NCI-H526 treated with DMSO at 0.1 percent for 48 hours (cell line): ENCODE measurements at regions not wholly inside any gene's neighbourhood (a gene's known extent, or its start where the extent isn't known, plus 50 kb on each side); places are given as distances from the start of the nearest gene placed in this dataset.
"Not testable (repeated sequence)": the region's sequence is repeated elsewhere in the genome, so short reads cannot be mapped to it uniquely, and the experiment has no call there.

Experiments used
- DNase-seq: peaks from one replicate; lab custom pipeline; 2025; lab: John Stamatoyannopoulos, UW

GRCh38 chr1:238648296-238648695 is 738.1 kb upstream of the CHRM3 start:
- DNase-seq, result no peak

- no peak for DNase-seq
These were observed 738.5 kb upstream of the CHRM3 start for GRCh38 chr1:238647877-238648276.

GRCh38 chr1:238642231-238642630 is 744.1 kb upstream of the CHRM3 start:
- DNase-seq, result no peak

GRCh38 chr1:238639861-238640260 is 746.5 kb upstream of the CHRM3 start:
- DNase-seq, result no peak

- DNase-seq, result no peak
These were observed 737.4 kb upstream of the ZP4 start for GRCh38 chr1:238628110-238628509.

GRCh38 chr1:238624776-238625175 is 734.1 kb upstream of the ZP4 start:
- no peak for DNase-seq

GRCh38 chr1:238621405-238621804 is 730.7 kb upstream of the ZP4 start:
- no peak for DNase-seq

GRCh38 chr1:238619652-238620051 is 728.9 kb upstream of the ZP4 start:
- no peak for DNase-seq

- DNase-seq, result no peak
These were observed 720.7 kb upstream of the ZP4 start for GRCh38 chr1:238611406-238611805.

- no peak for DNase-seq
These were observed 717.4 kb upstream of the ZP4 start for GRCh38 chr1:238608144-238608543.

- no peak for DNase-seq
These were observed 716.2 kb upstream of the ZP4 start for GRCh38 chr1:238606896-238607295.

GRCh38 chr1:238606457-238606856 is 715.7 kb upstream of the ZP4 start:
- no peak for DNase-seq

- DNase-seq, result no peak
These were observed 713.6 kb upstream of the ZP4 start for GRCh38 chr1:238604357-238604756.

GRCh38 chr1:238601604-238602003 is 710.9 kb upstream of the ZP4 start:
- not testable (repeated sequence) for DNase-seq

- no peak for DNase-seq
These were observed 706.0 kb upstream of the ZP4 start for GRCh38 chr1:238596703-238597102.

GRCh38 chr1:238592621-238593020 is 701.9 kb upstream of the ZP4 start:
- DNase-seq, result no peak

- DNase-seq, result no peak
These were observed 699.2 kb upstream of the ZP4 start for GRCh38 chr1:238589843-238590435.

- no peak for DNase-seq
These were observed 692.1 kb upstream of the ZP4 start for GRCh38 chr1:238582816-238583215.

GRCh38 chr1:238581332-238581731 is 690.6 kb upstream of the ZP4 start:
- no peak for DNase-seq

- no peak for DNase-seq
These were observed 678.0 kb upstream of the ZP4 start for GRCh38 chr1:238568735-238569134.

- DNase-seq, result no peak
These were observed 671.6 kb upstream of the ZP4 start for GRCh38 chr1:238562341-238562740.

- no peak for DNase-seq
These were observed 668.0 kb upstream of the ZP4 start for GRCh38 chr1:238558746-238559145.

- no peak for DNase-seq
These were observed 667.4 kb upstream of the ZP4 start for GRCh38 chr1:238558156-238558555.

GRCh38 chr1:238552271-238552670 is 661.5 kb upstream of the ZP4 start:
- DNase-seq, result no peak

GRCh38 chr1:238549137-238549536 is 658.4 kb upstream of the ZP4 start:
- DNase-seq, result no peak
